ENCODE measurements at regions not wholly inside any gene's neighbourhood (a gene's known extent, or its start where the extent isn't known, plus 50 kb on each side); places are given as distances from the start of the nearest gene placed in this dataset.

DNA sequence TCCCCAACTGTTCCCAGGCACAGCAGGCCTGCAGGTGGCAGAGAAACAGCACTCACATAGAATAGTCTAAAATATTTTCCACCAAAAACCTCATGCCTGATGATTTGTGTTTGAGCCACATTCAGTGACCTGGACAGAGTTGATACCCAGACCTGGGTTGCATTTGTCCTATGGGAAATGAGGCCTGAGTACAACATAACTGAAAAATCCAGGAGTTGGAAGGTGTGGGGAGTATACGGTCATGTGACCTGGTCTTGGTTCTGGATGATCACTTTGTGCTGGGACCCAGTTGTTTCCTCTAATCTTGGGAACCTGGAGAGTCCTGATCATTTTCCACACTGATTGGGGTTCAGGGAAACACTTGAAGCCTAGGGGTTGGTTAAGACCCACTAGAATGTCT, 200.3 kb upstream of the MPHOSPH6 start:
- H3K4me2 ChIP-seq (ENCODE audit: low read depth, low read length), result no peak overlapping the region
- H3K18ac ChIP-seq (ENCODE audit: low read depth, low read length), result no peak overlapping the region
- H3K79me1 ChIP-seq (ENCODE audit: low read depth in 1 of 2, low read length in 2 of 2), result no peaks in the 10 kb centered on the region
- no peak overlapping the region for H4K91ac ChIP-seq (ENCODE audit: insufficient read depth, low read depth, low read length)
- no peaks in the 10 kb centered on the region for H3K9me3 ChIP-seq (ENCODE audit: control insufficient read depth, insufficient read depth, low read length)
- no peaks in the 10 kb centered on the region for H3K4me1 ChIP-seq (ENCODE audit: control insufficient read depth, insufficient read depth, low read length)
- no peak overlapping the region for H4K8ac ChIP-seq (ENCODE audit: low read depth in 2 of 2, low read length in 2 of 2)
- no peaks in the 10 kb centered on the region for H3K36me3 ChIP-seq (ENCODE audit: control insufficient read depth, insufficient read depth, low read length)
- no peak overlapping the region for H2BK20ac ChIP-seq (ENCODE audit: low read depth, low read length)
- BruUV-seq (replicated peaks), result no TSS peak
- ATAC-seq (ENCODE audit: low read depth) (no peak), DNase-seq (no peak)
- dilution Hi-C loops (cut with HindIII; ENCODE audit: low sequenced_read_pairs, unreplicated experiment), result no loop called here
- POLR2A ChIA-PET (ENCODE audit: unreplicated experiment), result no interaction called here
- H2AK9ac ChIP-seq (replicated peaks; ENCODE audit: low read depth, low read length, poor library complexity), result no peak overlapping the region
- no peak overlapping the region for H3K4me3 ChIP-seq (ENCODE audit: insufficient read depth, low read depth, low read length)
- H2AK5ac ChIP-seq (ENCODE audit: low read depth, low read length), result no peak overlapping the region
- no peaks in the 10 kb centered on the region for H4K20me1 ChIP-seq (ENCODE audit: insufficient read depth, low read length)
- no peak overlapping the region for H3K14ac ChIP-seq (replicated peaks; ENCODE audit: low read depth, low read length)
- H2BK15ac ChIP-seq (ENCODE audit: low read depth, low read length), result no peak overlapping the region
- no peak overlapping the region for H3K27ac ChIP-seq (ENCODE audit: insufficient read depth, low read length)
- no peak overlapping the region for H3K56ac ChIP-seq (ENCODE audit: extremely low read depth, insufficient read depth, low read length)
- in situ Hi-C loops (cut with MboI; ENCODE audit: low sequenced_read_pairs), result no loop called here
- H3K23ac ChIP-seq (ENCODE audit: low read depth, low read length), result no peak overlapping the region
- H2BK5ac ChIP-seq (ENCODE audit: low read depth, low read length, poor library complexity, severe bottlenecking), result no peak overlapping the region
- TF ChIP-seq MXI1 (IDR thresholded peaks at IDR 0.05; ENCODE audit: borderline replicate concordance, low read depth, low read length), result no peak
- no peak for TF ChIP-seq RCOR1 (IDR thresholded peaks at IDR 0.05; ENCODE audit: insufficient replicate concordance, low read length)
- no peaks in the 10 kb centered on the region for H3K27me3 ChIP-seq (ENCODE audit: control insufficient read depth, insufficient read depth, low read length)
- no peak overlapping the region for H4K5ac ChIP-seq (ENCODE audit: low read depth, low read length)
- no peak overlapping the region for H3K9ac ChIP-seq (ENCODE audit: low read depth, low read length)
- no peak overlapping the region for H3K4ac ChIP-seq (ENCODE audit: low read depth, low read length)
- H2AFZ ChIP-seq (replicated peaks; ENCODE audit: low read length, poor library complexity), result no peak overlapping the region
- H3K9me1 ChIP-seq (ENCODE audit: insufficient read depth, low read length), result no peaks in the 10 kb centered on the region
- no peak overlapping the region for H2BK120ac ChIP-seq (ENCODE audit: low read depth, low read length)
- CTCF ChIA-PET, result no interaction called here
- WGBS, 2 experiments (ENCODE audit: extremely low coverage in 2 of 2, insufficient read length in 1 of 2), result 80% methylated on average over 1 of the region's 1 CpG; no CpG with 5 or more reads in 1 of the 2 experiments
- intact Hi-C loops (cut with micrococcal nuclease), result no loop called here
